Frontal cortex (tissue), 3 donors: ENCODE measurements at regions not wholly inside any gene's neighbourhood (a gene's known extent, or its start where the extent isn't known, plus 50 kb on each side); places are given as distances from the start of the nearest gene placed in this dataset.
"Not testable (repeated sequence)": the region's sequence is repeated elsewhere in the genome, so short reads cannot be mapped to it uniquely, and the experiment has no call there.

ENCODE experiments used
- DNase-seq, 2 donors: peaks; one replicate each; pipeline ENCODE4 v3.0.0; 2012; ENCODE audit warnings: low spot score in 2 of 2
- FAIRE-seq: peaks from 2 replicates; lab custom pipeline; 2012; peaks lifted over from hg19 to GRCh38; lab: Jason Lieb, UNC
- donor health status: control.
- donor health status: control.
- donor health status: control.

- no peak for DNase-seq
- FAIRE-seq, result no peak
These were observed 108.9 kb upstream of the FAM3C start for GRCh38 chr7:121505021-121505420.

GRCh38 chr7:121504482-121504881 is 108.4 kb upstream of the FAM3C start:
- DNase-seq, result peak in 1 of 2 donors; percentile 17
- FAIRE-seq, result no peak

- DNase-seq, result no peak
- FAIRE-seq, result no peak
These were observed 107.6 kb upstream of the FAM3C start for GRCh38 chr7:121503730-121504129.

DNA sequence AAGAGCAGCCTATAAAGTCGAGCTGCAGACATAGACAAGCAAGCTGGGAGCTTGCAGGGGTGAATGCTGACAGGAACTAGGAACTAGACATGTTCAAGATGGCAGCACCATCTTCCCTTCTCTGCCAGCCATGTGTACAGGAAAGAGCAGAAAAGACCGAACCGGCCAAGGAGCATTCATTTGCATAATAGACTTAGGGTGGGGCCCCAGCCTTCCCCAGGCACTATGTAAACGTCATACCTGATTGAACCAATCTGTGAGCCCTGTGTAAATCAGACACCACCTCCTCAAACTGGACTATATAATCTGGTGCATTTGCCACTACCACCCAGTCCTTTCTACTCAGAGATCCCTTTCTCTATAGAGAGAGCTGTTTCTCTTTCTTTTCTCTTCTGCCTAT is 106.9 kb upstream of the FAM3C start:
- no peak for DNase-seq
- no peak for FAIRE-seq

GRCh38 chr7:121501566-121501965 is 105.5 kb upstream of the FAM3C start:
- DNase-seq (no peak), FAIRE-seq (no peak)

DNA sequence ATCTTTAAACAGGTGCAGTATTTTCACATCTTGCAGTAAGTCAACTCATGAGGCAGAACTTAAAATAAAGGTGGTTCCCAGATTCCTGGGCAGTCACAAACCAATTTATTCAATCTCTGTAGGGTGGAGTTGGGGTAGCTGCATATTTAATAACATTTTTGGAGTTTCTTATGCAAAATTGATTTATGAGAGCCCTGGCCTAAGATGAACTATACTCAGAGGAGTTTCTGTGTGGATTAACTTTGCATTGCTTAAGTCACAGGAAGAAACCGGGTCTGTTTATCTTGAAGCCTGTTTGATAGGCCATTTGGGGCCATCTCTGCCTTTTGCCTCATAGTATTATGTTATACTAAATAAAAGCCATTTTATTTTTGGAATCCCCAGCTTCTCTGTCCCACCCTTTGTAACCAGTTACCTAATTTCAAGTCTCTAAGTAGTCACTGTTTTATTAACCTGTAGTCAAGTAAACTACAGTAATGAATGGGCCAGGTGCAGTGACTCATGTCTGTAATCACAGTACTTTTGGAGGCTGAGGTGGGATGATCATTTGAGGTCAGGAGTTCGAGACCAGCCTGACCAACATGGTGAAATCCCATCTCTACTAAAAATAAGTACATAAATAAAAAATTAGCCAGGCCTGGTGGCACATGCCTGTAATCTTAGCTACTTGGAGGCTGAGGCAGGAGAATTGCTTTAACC is 104.4 kb upstream of the FAM3C start:
- FAIRE-seq (no peak), DNase-seq (no peak)

DNA sequence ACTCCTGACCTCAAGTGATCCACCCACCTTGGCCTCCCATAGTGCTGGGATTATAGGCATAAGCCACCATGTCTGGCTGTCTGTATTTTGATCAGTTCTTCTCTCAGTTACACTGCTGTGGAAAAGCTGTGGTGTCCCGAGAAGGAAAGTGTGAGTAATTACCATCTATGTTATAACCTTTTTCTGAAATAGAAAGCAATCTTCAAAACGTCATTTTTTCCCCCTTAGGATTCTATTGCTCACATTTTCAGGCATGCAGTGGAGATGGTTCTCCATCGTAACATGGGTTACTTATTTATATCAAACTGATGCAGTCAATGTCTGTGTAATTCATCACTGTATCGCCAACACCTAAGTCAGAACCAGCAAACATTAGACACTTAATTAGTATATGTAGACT is 103.5 kb upstream of the FAM3C start:
- DNase-seq, result no peak
- no peak for FAIRE-seq

DNA sequence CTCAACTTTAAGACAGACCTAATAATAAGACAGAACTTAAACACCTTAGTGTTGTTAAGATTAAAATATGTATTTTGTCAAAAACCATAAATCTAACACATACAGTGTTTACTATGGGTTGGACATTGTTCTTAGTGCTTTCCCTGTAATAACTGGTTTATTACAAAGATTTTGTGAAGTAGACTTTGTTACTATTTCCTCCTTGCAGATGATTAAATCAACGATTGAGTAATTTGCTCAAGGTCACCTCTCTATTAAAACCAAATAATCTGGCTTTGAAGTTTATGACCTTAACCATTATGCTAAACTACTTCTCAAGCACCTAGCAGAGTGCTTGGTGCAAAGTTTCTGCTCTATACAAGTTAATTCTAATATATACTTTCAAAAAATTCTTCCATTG is 102.7 kb upstream of the FAM3C start:
- FAIRE-seq (no peak), DNase-seq (no peak)

DNA sequence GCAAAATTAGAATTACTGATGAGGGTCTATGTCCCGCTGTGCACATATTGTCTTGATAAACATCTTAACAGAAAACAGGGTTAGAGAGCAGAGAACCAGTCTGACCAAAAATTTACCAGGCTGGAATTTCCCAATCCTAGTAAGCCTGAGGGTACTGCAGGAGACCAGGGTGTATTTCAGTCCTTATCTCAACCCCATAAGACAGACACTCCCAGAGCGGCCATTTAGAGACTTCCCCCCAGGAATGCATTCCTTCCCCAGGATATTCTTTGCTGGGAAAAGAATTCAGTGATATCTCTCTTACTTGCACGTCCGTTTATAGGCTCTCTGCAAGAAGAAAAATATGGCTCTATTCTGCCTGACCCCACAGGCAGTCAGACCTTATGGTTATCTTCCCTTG is 101.4 kb upstream of the FAM3C start:
- not testable (repeated sequence) for FAIRE-seq

GRCh38 chr7:121494516-121494915 is 98.4 kb upstream of the FAM3C start:
- no peak for DNase-seq
- no peak for FAIRE-seq

More for the DNA sequence above, 101.4 kb upstream of the FAM3C start:
- DNase-seq, result not testable (repeated sequence)

- no peak for FAIRE-seq
These were observed 97.4 kb upstream of the FAM3C start for GRCh38 chr7:121493553-121493952.

DNA sequence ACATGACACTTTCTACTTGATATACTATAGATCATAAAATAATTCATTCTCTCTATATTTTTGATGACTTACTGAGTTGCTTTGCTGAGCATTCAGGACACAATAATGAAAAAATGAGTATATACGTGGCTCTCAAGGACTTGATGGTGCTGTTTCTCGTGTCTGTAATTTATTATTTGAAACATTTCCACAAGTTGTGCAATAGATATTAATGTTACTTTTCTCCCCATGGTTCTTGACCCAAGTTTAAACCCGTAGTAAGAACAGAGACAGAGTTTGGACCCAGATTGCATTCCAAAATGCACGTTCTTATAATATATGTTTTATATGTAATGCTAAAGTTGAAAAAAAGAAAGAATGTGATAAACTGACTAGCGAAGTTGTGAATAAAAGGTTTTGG is 94.2 kb upstream of the FAM3C start:
- FAIRE-seq (no peak), DNase-seq (no peak)

More at GRCh38 chr7:121493553-121493952, 97.4 kb upstream of the FAM3C start:
- DNase-seq, result no peak

GRCh38 chr7:121489440-121489839 is 93.3 kb upstream of the FAM3C start:
- no peak for FAIRE-seq

GRCh38 chr7:121488111-121488650 is 92.1 kb upstream of the FAM3C start:
- no peak for DNase-seq
- FAIRE-seq, result no peak

More at GRCh38 chr7:121489440-121489839, 93.3 kb upstream of the FAM3C start:
- no peak for DNase-seq

DNA sequence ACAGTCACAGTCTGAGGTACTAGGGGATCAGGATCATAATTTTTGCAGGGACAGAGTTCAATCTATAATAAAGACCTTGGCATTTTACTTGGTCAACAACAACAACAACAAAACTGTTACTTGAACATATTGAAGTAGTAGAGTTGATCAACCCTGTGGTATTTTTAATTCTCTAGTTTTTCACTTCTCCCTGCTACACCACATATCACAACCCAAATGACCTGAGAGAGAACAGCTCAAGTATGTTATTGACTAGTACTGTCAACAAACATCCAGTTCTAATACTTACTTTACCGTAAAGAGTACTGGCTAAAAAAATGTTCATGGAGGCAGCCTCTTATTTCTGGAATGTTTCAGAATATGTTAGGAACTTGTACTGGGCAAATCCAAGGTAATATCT is 90.5 kb upstream of the FAM3C start:
- no peak for FAIRE-seq
- no peak for DNase-seq

GRCh38 chr7:121485467-121486243 is 89.5 kb upstream of the FAM3C start:
- DNase-seq, result no peak
- FAIRE-seq, result no peak

GRCh38 chr7:121484089-121484763 is 88.1 kb upstream of the FAM3C start:
- no peak for DNase-seq
- FAIRE-seq, result no peak

DNA sequence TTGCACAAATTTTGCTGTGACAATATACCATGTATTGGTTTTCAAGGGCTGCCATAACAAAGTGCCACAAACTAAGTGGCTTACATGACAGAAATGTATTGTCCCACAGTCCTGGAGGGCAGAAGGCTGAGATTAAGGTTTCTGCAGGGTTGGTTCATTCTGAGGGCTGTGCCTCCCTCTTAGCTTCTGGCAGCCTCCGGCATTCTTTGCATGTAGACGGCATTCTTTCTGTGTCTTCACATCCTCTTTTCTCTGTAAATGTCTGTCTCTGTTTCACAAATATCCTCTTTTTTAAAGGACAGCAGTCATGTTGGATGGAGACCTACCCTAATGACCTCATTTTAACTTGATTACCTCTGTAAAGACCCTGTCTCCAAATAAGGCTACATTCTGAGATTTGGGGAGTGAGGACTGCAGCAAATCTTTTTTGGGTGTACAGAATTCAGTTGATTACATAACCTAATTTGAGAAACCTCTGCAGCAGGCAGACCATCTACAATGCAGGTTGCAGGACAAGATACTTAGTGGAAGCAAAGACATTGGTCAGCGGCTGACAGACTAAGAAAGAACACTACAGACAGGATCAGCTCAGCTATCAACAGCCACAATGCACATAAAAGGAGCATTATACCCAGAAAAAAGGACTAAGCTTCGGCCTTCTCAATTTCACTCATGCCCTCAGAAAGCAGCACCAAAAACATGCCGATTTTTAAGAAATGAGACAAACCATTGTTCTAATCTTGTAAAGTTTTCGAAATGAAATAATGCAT is 84.6 kb upstream of the FAM3C start:
- FAIRE-seq (no peak), DNase-seq (no peak)

- no peak for DNase-seq
- FAIRE-seq, result no peak
These were observed 84.0 kb upstream of the FAM3C start for GRCh38 chr7:121480058-121480457.

DNA sequence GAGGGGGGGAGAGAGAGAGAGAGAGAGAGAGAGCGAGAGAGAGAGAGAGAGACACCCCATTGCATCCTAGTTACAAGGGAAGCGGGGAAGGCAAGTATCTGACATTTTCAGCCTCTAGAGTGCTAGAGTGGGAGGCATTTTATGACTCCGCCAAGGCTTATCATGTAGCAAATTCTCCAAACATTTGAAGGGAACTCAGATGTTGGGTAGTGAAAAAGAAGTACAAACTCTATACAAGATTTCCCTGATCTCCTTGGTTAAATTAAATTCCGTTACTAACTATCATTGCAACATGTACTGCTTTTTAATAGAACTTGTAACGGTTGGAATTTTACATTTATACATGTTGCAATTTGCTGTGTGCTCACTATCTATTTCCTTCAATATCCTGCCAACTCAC is 83.4 kb upstream of the FAM3C start:
- FAIRE-seq (no peak), DNase-seq (no peak)
